PC-3 (cell line): ENCODE measurements at regions not wholly inside any gene's neighbourhood (a gene's known extent, or its start where the extent isn't known, plus 50 kb on each side); places are given as distances from the start of the nearest gene placed in this dataset.
"Not testable (repeated sequence)": the region's sequence is repeated elsewhere in the genome, so short reads cannot be mapped to it uniquely, and the experiment has no call there.

Source experiments
- ATAC-seq: fragments of 200-7000 bp; cut with Tn5 transposase; 2 replicates; pipeline ENCODE4 v1.9.1; 2020; ENCODE audit warnings: mild to moderate bottlenecking, moderate library complexity
- BruUV-seq: library from RNA; stranded (reverse); fragments of 400-500 nt; replicated peaks from 2 replicates; lab custom pipeline; 2021; lab: Mats Ljungman, UMichigan
- CTCF ChIA-PET: fragments of 300-600 bp; sonication (Branson Sonifier 250); formaldehyde crosslinking; loops from one replicate; lab custom pipeline; 2022; ENCODE audit warnings: antibody characterized with exemption; lab: Charles Lee
- POLR2A ChIA-PET: fragments of 300-600 bp; sonication (Branson Sonifier 250); formaldehyde crosslinking; loops from one replicate; lab custom pipeline; 2022; ENCODE audit warnings: antibody characterized with exemption; ENCODE audit not compliant: unreplicated experiment; lab: Charles Lee
- DNase-seq: peaks from one replicate; pipeline ENCODE4 v3.0.0-alpha.2; 2015
- H2AFZ ChIP-seq: fragments of 300-600 bp; sonication (generic); 2 replicates; pipeline ENCODE4 v1.6.0; 2016; ENCODE audit warnings: antibody characterized with exemption, low read length
- H3F3A ChIP-seq: fragments of 300-600 bp; sonication (generic); one replicate; pipeline ENCODE4 v1.6.0; 2017; ENCODE audit warnings: antibody characterized with exemption, low read length, control low read depth, mild to moderate bottlenecking; ENCODE audit not compliant: unreplicated experiment
- H3K27ac ChIP-seq: fragments of 300-600 bp; sonication (generic); 2 replicates; pipeline ENCODE4 v1.5.1; 2016; ENCODE audit warnings: mild to moderate bottlenecking, low read length
- H3K27me3 ChIP-seq: fragments of 300-600 bp; sonication (generic); 2 replicates; pipeline ENCODE4 v1.6.1; 2016; ENCODE audit warnings: low read length, mixed read lengths
- H3K36me3 ChIP-seq: fragments of 300-600 bp; sonication (generic); 2 replicates; pipeline ENCODE4 v1.6.1; 2016; ENCODE audit warnings: low read depth, mixed run types, low read length, mixed read lengths
- H3K4me1 ChIP-seq: fragments of 300-600 bp; sonication (generic); 2 replicates; pipeline ENCODE4 v1.5.1; 2016; ENCODE audit warnings: low read length; ENCODE audit not compliant: insufficient read depth
- H3K4me2 ChIP-seq: fragments of 300-600 bp; sonication (generic); 2 replicates; pipeline ENCODE4 v1.6.0; 2016; ENCODE audit warnings: low read length
- H3K4me3 ChIP-seq: fragments of 300-600 bp; sonication (generic); 2 replicates; pipeline ENCODE4 v1.5.1; 2016; ENCODE audit warnings: mild to moderate bottlenecking, low read length, mixed read lengths
- H3K79me2 ChIP-seq: fragments of 300-600 bp; sonication (generic); 2 replicates; pipeline ENCODE4 v1.6.1; 2017; ENCODE audit warnings: low read length, mixed read lengths
- H3K9ac ChIP-seq: fragments of 300-600 bp; sonication (generic); 2 replicates; pipeline ENCODE4 v1.6.0; 2016; ENCODE audit warnings: mild to moderate bottlenecking, low read length
- H3K9me2 ChIP-seq: fragments of 300-600 bp; sonication (generic); replicated peaks from 2 replicates; pipeline ENCODE4 v1.6.1; 2016; ENCODE audit warnings: mixed run types, low read length, mixed read lengths
- H3K9me3 ChIP-seq: fragments of 300-600 bp; sonication (generic); 2 replicates; pipeline ENCODE4 v1.6.1; 2016; ENCODE audit warnings: low read length, mixed read lengths
- H4K20me1 ChIP-seq: fragments of 300-600 bp; sonication (generic); 2 replicates; pipeline ENCODE4 v1.6.1; 2016; ENCODE audit warnings: low read length, mixed read lengths
- CTCF ChIP-seq: fragments of 300-600 bp; sonication (generic); conservative IDR thresholded peaks from 2 replicates; pipeline ENCODE4 v1.5.1; 2017; ENCODE audit warnings: antibody characterized with exemption, low read depth, mild to moderate bottlenecking, low read length
- EZH2 ChIP-seq: fragments of 300-600 bp; sonication (generic); IDR thresholded peaks from one replicate; pipeline ENCODE4 v1.6.1; 2017; ENCODE audit warnings: antibody characterized with exemption, mild to moderate bottlenecking, low read length; ENCODE audit not compliant: unreplicated experiment
- EZH2phosphoT487 ChIP-seq: fragments of 300-600 bp; sonication (generic); IDR thresholded peaks from 2 replicates; pipeline ENCODE4 v1.6.1; 2018; ENCODE audit warnings: mild to moderate bottlenecking, antibody characterized with exemption, low read length, borderline replicate concordance
- intact Hi-C: fragments of 100-400 bp; cut with micrococcal nuclease; formaldehyde crosslinking; loops from 2 replicates; pipeline ENCODE4 v1.9.0; 2023

GRCh38 chr3:72646263-72646662 is 202.0 kb downstream of the SHQ1 start:
- Histone ChIP-seq H3K79me2 (no peaks in the 10 kb centered on the region), H4K20me1 (no peaks in the 10 kb centered on the region), H3K4me1 (no peaks in the 10 kb centered on the region), H3K9ac (no peak overlapping the region), H3K27ac (no peak overlapping the region), H2AFZ (no peak overlapping the region), H3K4me3 (no peak overlapping the region), H3F3A (no peaks in the 10 kb centered on the region), H3K36me3 (no peaks in the 10 kb centered on the region), H3K4me2 (no peak overlapping the region), H3K9me2 (no peaks in the 10 kb centered on the region), H3K27me3 (no peaks in the 10 kb centered on the region), H3K9me3 (no peaks in the 10 kb centered on the region)
- ChIA-PET CTCF (no interaction called here), POLR2A (interaction anchor here (0.6 kb wide), 1 partner anchor 168 kb away, joined by 3 read pairs; no protein-coding TSS in a partner anchor)
- BruUV-seq: no TSS peak
- ATAC-seq (no peak), DNase-seq (no peak)
- TF ChIP-seq EZH2 (no peak), EZH2phosphoT487 (no peak), CTCF (no peak)
- intact Hi-C loops: no loop called here

GRCh38 chr3:72643635-72644034 is 204.6 kb downstream of the SHQ1 start:
- H4K20me1 ChIP-seq, H3K9me3 ChIP-seq, H3K9me2 ChIP-seq, BruUV-seq, H2AFZ ChIP-seq, H3K9ac ChIP-seq, POLR2A ChIA-PET, ATAC-seq, H3K4me3 ChIP-seq, intact Hi-C loops, H3K4me1 ChIP-seq, DNase-seq, H3K4me2 ChIP-seq, H3K36me3 ChIP-seq, H3F3A ChIP-seq, H3K27ac ChIP-seq, H3K79me2 ChIP-seq, H3K27me3 ChIP-seq: not testable (repeated sequence)
- CTCF ChIA-PET: interaction anchor here (0.7 kb wide), 1 partner anchor 624 kb away, joined by 3 read pairs; no protein-coding TSS in a partner anchor

- DNase-seq: peak; percentile 27
- CTCF ChIA-PET: no interaction called here
Measured at GRCh38 chr3:72641684-72642083, 206.6 kb downstream of the SHQ1 start.

More at GRCh38 chr3:72641684-72642083, 206.6 kb downstream of the SHQ1 start:
- no peak overlapping the region for H2AFZ ChIP-seq
- H3F3A ChIP-seq: no peaks in the 10 kb centered on the region
- no peak overlapping the region for H3K9ac ChIP-seq
- intact Hi-C loops: no loop called here
- no peaks in the 10 kb centered on the region for H3K9me3 ChIP-seq
- no TSS peak for BruUV-seq
- no peaks in the 10 kb centered on the region for H3K79me2 ChIP-seq
- H3K27ac ChIP-seq: no peak overlapping the region
- no peak for ATAC-seq
- POLR2A ChIA-PET: no interaction called here
- H3K4me2 ChIP-seq: no peak overlapping the region
- no peaks in the 10 kb centered on the region for H4K20me1 ChIP-seq
- no peaks in the 10 kb centered on the region for H3K27me3 ChIP-seq
- no peaks in the 10 kb centered on the region for H3K36me3 ChIP-seq
- no peaks in the 10 kb centered on the region for H3K9me2 ChIP-seq
- H3K4me1 ChIP-seq: no peaks in the 10 kb centered on the region
- H3K4me3 ChIP-seq: no peak overlapping the region
- TF ChIP-seq CTCF (no peak), EZH2phosphoT487 (no peak), EZH2 (no peak)
